GM21360 (cell line): ENCODE measurements at regions not wholly inside any gene's neighbourhood (a gene's known extent, or its start where the extent isn't known, plus 50 kb on each side); places are given as distances from the start of the nearest gene placed in this dataset.

ENCODE experiments used
- ATAC-seq: cut with Tn5 transposase; IDR thresholded peaks from one replicate; pipeline ENCODE4 v1.9.1; 2021; ENCODE audit warnings: mild to moderate bottlenecking, moderate library complexity; ENCODE audit not compliant: unreplicated experiment

GRCh38 chr11:110986016-110986415, 259.5 kb upstream of the POU2AF2 start:
- ATAC-seq: no peak

- ATAC-seq: no peak
These were observed 260.0 kb upstream of the POU2AF2 start for GRCh38 chr11:110985547-110985946.

GRCh38 chr11:110984693-110985092, 260.8 kb upstream of the POU2AF2 start:
- ATAC-seq: no peak

- ATAC-seq: no peak
These were observed 261.4 kb upstream of the POU2AF2 start for GRCh38 chr11:110984147-110984546.

GRCh38 chr11:110982214-110982613, 263.3 kb upstream of the POU2AF2 start:
- no peak for ATAC-seq

GRCh38 chr11:110979696-110980095, 265.8 kb upstream of the POU2AF2 start:
- no peak for ATAC-seq

GRCh38 chr11:110977661-110978060, 265.4 kb upstream of the ARHGAP20 start:
- no peak for ATAC-seq

GRCh38 chr11:110974731-110975130, 262.5 kb upstream of the ARHGAP20 start:
- no peak for ATAC-seq

- ATAC-seq: no peak
These were observed 261.3 kb upstream of the ARHGAP20 start for GRCh38 chr11:110973401-110973980.

- ATAC-seq: no peak
These were observed 260.4 kb upstream of the ARHGAP20 start for GRCh38 chr11:110972640-110973039.

- ATAC-seq: no peak
These were observed 259.9 kb upstream of the ARHGAP20 start for GRCh38 chr11:110972106-110972505.

GRCh38 chr11:110971140-110971539, 258.9 kb upstream of the ARHGAP20 start:
- no peak for ATAC-seq

GRCh38 chr11:110968348-110969062, 256.3 kb upstream of the ARHGAP20 start:
- ATAC-seq: no peak

GRCh38 chr11:110966131-110966530, 253.9 kb upstream of the ARHGAP20 start:
- no peak for ATAC-seq

GRCh38 chr11:110962921-110963320, 250.7 kb upstream of the ARHGAP20 start:
- no peak for ATAC-seq

GRCh38 chr11:110960167-110960566, 247.9 kb upstream of the ARHGAP20 start:
- no peak for ATAC-seq

- ATAC-seq: no peak
These were observed 246.0 kb upstream of the ARHGAP20 start for GRCh38 chr11:110958216-110958615.

GRCh38 chr11:110955776-110956175, 243.5 kb upstream of the ARHGAP20 start:
- no peak for ATAC-seq

GRCh38 chr11:110951950-110952503, 239.8 kb upstream of the ARHGAP20 start:
- ATAC-seq: no peak

GRCh38 chr11:110951037-110951949, 239.1 kb upstream of the ARHGAP20 start:
- no peak for ATAC-seq

- ATAC-seq: no peak
These were observed 235.9 kb upstream of the ARHGAP20 start for GRCh38 chr11:110948112-110948511.
